ENCODE measurements at regions not wholly inside any gene's neighbourhood (a gene's known extent, or its start where the extent isn't known, plus 50 kb on each side); places are given as distances from the start of the nearest gene placed in this dataset.
"Not testable (repeated sequence)": the region's sequence is repeated elsewhere in the genome, so short reads cannot be mapped to it uniquely, and the experiment has no call there.

DNA sequence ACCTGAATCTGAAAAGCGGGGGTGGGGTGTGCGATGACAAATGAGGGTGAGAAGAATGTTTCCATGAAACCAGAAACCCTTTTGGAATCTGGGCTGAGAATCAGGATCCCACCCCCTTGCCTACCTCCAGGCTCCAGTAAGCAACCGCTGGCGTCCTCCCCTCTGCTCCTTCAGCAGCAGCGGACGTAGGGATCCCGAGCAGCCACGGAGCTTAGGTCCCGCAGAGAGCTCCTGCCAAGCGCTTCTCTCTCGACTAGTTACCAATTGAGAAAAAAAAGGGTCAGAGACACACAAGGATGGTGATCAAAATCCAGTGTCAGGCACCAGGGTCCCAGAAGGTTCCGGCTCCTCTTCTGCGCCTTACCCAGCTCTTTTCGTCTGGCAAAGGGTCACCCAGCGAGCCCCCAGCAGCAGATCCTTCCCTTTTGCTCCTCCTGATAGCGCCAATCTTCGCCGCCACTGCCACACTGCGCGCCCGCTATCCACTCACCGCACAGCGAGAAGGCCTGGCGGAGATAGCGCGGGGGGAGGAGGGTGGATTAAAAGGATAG lies 733.5 kb downstream of the ZWINT start:
- H3K9me2 ChIP-seq (ENCODE audit: insufficient read depth, low read length) = no peaks in the 10 kb centered on the region
- TF ChIP-seq TAF1 (IDR thresholded peaks at IDR 0.05; ENCODE audit: low read depth) = no peak
- TF ChIP-seq SMC3 (conservative IDR thresholded peaks at IDR 0.05; ENCODE audit: poor library complexity) = no peak
- TF ChIP-seq, protein P1, sequence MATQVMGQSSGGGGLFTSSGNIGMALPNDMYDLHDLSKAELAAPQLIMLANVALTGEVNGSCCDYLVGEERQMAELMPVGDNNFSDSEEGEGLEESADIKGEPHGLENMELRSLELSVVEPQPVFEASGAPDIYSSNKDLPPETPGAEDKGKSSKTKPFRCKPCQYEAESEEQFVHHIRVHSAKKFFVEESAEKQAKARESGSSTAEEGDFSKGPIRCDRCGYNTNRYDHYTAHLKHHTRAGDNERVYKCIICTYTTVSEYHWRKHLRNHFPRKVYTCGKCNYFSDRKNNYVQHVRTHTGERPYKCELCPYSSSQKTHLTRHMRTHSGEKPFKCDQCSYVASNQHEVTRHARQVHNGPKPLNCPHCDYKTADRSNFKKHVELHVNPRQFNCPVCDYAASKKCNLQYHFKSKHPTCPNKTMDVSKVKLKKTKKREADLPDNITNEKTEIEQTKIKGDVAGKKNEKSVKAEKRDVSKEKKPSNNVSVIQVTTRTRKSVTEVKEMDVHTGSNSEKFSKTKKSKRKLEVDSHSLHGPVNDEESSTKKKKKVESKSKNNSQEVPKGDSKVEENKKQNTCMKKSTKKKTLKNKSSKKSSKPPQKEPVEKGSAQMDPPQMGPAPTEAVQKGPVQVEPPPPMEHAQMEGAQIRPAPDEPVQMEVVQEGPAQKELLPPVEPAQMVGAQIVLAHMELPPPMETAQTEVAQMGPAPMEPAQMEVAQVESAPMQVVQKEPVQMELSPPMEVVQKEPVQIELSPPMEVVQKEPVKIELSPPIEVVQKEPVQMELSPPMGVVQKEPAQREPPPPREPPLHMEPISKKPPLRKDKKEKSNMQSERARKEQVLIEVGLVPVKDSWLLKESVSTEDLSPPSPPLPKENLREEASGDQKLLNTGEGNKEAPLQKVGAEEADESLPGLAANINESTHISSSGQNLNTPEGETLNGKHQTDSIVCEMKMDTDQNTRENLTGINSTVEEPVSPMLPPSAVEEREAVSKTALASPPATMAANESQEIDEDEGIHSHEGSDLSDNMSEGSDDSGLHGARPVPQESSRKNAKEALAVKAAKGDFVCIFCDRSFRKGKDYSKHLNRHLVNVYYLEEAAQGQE (IDR thresholded peaks at IDR 0.05; ENCODE audit: borderline replicate concordance) = no peak
- TF ChIP-seq POLR2AphosphoS5 (IDR thresholded peaks at IDR 0.05) = no peak
- no peak for TF ChIP-seq RAD21 (conservative IDR thresholded peaks at IDR 0.05)
- TF ChIP-seq EP300 (conservative IDR thresholded peaks at IDR 0.05; ENCODE audit: poor library complexity, severe bottlenecking) = no peak
- TF ChIP-seq EZH2 (IDR thresholded peaks at IDR 0.05; ENCODE audit: borderline replicate concordance, insufficient read depth, low read length, poor library complexity, severe bottlenecking) = no peak
- no peak for TF ChIP-seq MXI1 (conservative IDR thresholded peaks at IDR 0.05; ENCODE audit: poor library complexity, severe bottlenecking)
- TF ChIP-seq, protein P2, sequence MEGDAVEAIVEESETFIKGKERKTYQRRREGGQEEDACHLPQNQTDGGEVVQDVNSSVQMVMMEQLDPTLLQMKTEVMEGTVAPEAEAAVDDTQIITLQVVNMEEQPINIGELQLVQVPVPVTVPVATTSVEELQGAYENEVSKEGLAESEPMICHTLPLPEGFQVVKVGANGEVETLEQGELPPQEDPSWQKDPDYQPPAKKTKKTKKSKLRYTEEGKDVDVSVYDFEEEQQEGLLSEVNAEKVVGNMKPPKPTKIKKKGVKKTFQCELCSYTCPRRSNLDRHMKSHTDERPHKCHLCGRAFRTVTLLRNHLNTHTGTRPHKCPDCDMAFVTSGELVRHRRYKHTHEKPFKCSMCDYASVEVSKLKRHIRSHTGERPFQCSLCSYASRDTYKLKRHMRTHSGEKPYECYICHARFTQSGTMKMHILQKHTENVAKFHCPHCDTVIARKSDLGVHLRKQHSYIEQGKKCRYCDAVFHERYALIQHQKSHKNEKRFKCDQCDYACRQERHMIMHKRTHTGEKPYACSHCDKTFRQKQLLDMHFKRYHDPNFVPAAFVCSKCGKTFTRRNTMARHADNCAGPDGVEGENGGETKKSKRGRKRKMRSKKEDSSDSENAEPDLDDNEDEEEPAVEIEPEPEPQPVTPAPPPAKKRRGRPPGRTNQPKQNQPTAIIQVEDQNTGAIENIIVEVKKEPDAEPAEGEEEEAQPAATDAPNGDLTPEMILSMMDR (IDR thresholded peaks at IDR 0.05; ENCODE audit: poor library complexity, severe bottlenecking) = no peak
- H3K27ac ChIP-seq (ENCODE audit: low read length) = no peak overlapping the region
- H3F3A ChIP-seq (ENCODE audit: insufficient read depth, low read length, poor library complexity, severe bottlenecking) = peaks cover 4% of the 10 kb centered on the region
- no peak overlapping the region for H2AFZ ChIP-seq (ENCODE audit: low read depth, low read length)
- H3K4me3 ChIP-seq (ENCODE audit: low read length) = no peak overlapping the region
- H3K4me2 ChIP-seq (ENCODE audit: low read length) = peak overlapping the region; percentile 17
- H3K9me3 ChIP-seq (ENCODE audit: low read length) = no peaks in the 10 kb centered on the region
- H3K79me2 ChIP-seq (replicated peaks; ENCODE audit: insufficient read depth, low read length) = no peaks in the 10 kb centered on the region
- H3K27me3 ChIP-seq (ENCODE audit: insufficient read depth, low read depth, low read length) = peaks cover 22% of the 10 kb centered on the region
- H3K9ac ChIP-seq (ENCODE audit: low read length) = peak overlapping the region; percentile 48
- H3K36me3 ChIP-seq (ENCODE audit: insufficient read depth, low read length) = no peaks in the 10 kb centered on the region
- H4K20me1 ChIP-seq (ENCODE audit: insufficient read depth) = no peaks in the 10 kb centered on the region

DNA sequence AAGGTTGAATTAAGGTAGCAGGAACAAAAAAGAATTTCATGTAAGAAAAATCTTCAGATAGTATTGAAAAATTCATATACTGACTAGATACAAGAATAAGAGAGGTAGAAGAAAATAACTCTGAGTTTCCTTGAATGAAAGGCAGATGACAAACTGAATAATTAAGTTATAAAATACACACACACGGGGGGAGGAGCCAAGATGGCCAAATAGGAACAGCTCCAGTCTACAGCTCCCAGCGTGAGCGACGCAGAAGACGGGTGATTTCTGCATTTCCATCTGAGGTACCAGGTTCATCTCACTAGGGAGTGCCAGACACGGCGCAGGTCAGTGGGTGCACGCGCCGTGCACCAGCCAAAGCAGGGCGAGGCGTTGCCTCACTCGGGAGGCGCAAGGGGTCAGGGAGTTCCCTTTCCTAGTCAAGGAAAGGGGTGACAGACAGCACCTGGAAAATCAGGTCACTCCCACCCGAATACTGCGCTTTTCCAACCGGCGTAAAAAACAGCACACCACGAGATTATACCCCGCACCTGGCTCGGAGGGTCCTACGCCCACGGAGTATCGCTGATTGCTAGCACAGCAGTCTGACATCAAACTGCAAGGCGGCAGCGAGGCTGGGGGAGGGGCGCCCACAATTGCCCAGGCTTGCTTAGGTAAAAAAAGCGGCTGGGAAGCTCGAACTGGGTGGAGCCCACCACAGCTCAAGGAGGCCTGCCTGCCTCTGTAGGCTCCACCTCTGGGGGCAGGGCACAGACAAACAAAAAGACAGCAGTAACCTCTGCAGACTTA lies 759.2 kb downstream of the ZWINT start:
- not testable (repeated sequence) for H3K36me3 ChIP-seq (ENCODE audit: insufficient read depth, low read length); H3K79me2 ChIP-seq (replicated peaks; ENCODE audit: insufficient read depth, low read length); H3K27me3 ChIP-seq (ENCODE audit: insufficient read depth, low read depth, low read length); H4K20me1 ChIP-seq (ENCODE audit: insufficient read depth); H3K27ac ChIP-seq (ENCODE audit: low read length); H3F3A ChIP-seq (ENCODE audit: insufficient read depth, low read length, poor library complexity, severe bottlenecking); H3K4me2 ChIP-seq (ENCODE audit: low read length); H3K9me3 ChIP-seq (ENCODE audit: low read length); H2AFZ ChIP-seq (ENCODE audit: low read depth, low read length); H3K9me2 ChIP-seq (ENCODE audit: insufficient read depth, low read length)
- peak overlapping the region; percentile 29 for H3K9ac ChIP-seq (ENCODE audit: low read length)
- TF ChIP-seq MXI1 (conservative IDR thresholded peaks at IDR 0.05; ENCODE audit: poor library complexity, severe bottlenecking) = peak; percentile 15
- TF ChIP-seq SMC3 (conservative IDR thresholded peaks at IDR 0.05; ENCODE audit: poor library complexity) = peak; percentile 14
- TF ChIP-seq RAD21 (conservative IDR thresholded peaks at IDR 0.05) = peak; percentile 25
- peak overlapping the region; percentile 63 for H3K4me3 ChIP-seq (ENCODE audit: low read length)

All from neural cell (in vitro differentiated cells).